HEK293 (cell line): ENCODE measurements at regions not wholly inside any gene's neighbourhood (a gene's known extent, or its start where the extent isn't known, plus 50 kb on each side); places are given as distances from the start of the nearest gene placed in this dataset.

ENCODE experiments used
- CTCF ChIA-PET: fragments of 350-600 bp; formaldehyde crosslinking; extraction: SDS; loops from one replicate; lab custom pipeline; 2021; ENCODE audit warnings: antibody characterized with exemption; lab: Yijun Ruan, JAX
- POLR2A ChIA-PET: fragments of 300-600 bp; formaldehyde crosslinking; extraction: SDS; loops from one replicate; lab custom pipeline; 2020; ENCODE audit warnings: antibody characterized with exemption, inconsistent platforms; lab: Yijun Ruan, JAX
- H3K27ac ChIP-seq: fragments of 200-500 bp; sonication (Bioruptor generic); 2 replicates; pipeline ENCODE4 v1.5.1; 2014; ENCODE audit warnings: low read depth, low read length, control low read depth, inconsistent platforms; ENCODE audit errors: extremely low read depth
- H3K36me3 ChIP-seq, 2 experiments: fragments of 200-500 bp in 1 of 2; sonication (Bioruptor generic) in 1 of 2; 1 replicate in 1 of 2; 2 replicates in 1 of 2; pipeline ENCODE4 v1.5.1; 2014 to 2017; ENCODE audit warnings: inconsistent platforms in 2 of 2, low read length in 2 of 2; ENCODE audit not compliant: control insufficient read depth in 2 of 2, insufficient read depth in 1 of 2
- H3K4me1 ChIP-seq: fragments of 200-500 bp; sonication (Bioruptor generic); 2 replicates; pipeline ENCODE4 v1.5.1; 2014; ENCODE audit warnings: mild to moderate bottlenecking, low read length, inconsistent platforms; ENCODE audit not compliant: control insufficient read depth, insufficient read depth
- H3K4me3 ChIP-seq: 2 replicates; pipeline ENCODE4 v1.5.1; 2011; ENCODE audit warnings: low read depth, mild to moderate bottlenecking, control low read depth, low read length, moderate library complexity
- H3K9me3 ChIP-seq: fragments of 200-500 bp; sonication (Bioruptor generic); 2 replicates; pipeline ENCODE4 v1.5.1; 2014; ENCODE audit warnings: low read depth, low read length, inconsistent platforms; ENCODE audit not compliant: control insufficient read depth, insufficient read depth
- GLIS1 ChIP-seq: fragments of 450-650 bp; formaldehyde crosslinking; IDR thresholded peaks from 2 replicates; pipeline ENCODE4 v1.5.1; 2016; ENCODE audit warnings: missing biosample characterization, missing genetic modification characterization
- IKZF3 ChIP-seq: fragments of 450-650 bp; IDR thresholded peaks from 2 replicates; pipeline ENCODE4 v1.5.0; 2018; ENCODE audit warnings: missing biosample characterization, mild to moderate bottlenecking, missing genetic modification characterization, moderate library complexity
- KLF16 ChIP-seq: fragments of 450-650 bp; formaldehyde crosslinking; IDR thresholded peaks from 2 replicates; pipeline ENCODE4 v1.5.1; 2017; ENCODE audit warnings: missing biosample characterization, missing genetic modification characterization
- KLF7 ChIP-seq: fragments of 450-650 bp; formaldehyde crosslinking; IDR thresholded peaks from 2 replicates; pipeline ENCODE4 v1.5.1; 2016; ENCODE audit warnings: missing biosample characterization, missing genetic modification characterization, borderline replicate concordance
- PRDM6 ChIP-seq: fragments of 450-650 bp; formaldehyde crosslinking; IDR thresholded peaks from 2 replicates; pipeline ENCODE4 v1.5.1; 2017; ENCODE audit warnings: missing biosample characterization, missing genetic modification characterization
- SCRT1 ChIP-seq: fragments of 450-650 bp; formaldehyde crosslinking; IDR thresholded peaks from 2 replicates; pipeline ENCODE4 v1.5.1; 2016; ENCODE audit warnings: missing biosample characterization, missing genetic modification characterization, borderline replicate concordance
- SCRT2 ChIP-seq: fragments of 450-650 bp; formaldehyde crosslinking; IDR thresholded peaks from 2 replicates; pipeline ENCODE4 v1.5.1; 2016; ENCODE audit warnings: missing biosample characterization, missing genetic modification characterization
- SP3 ChIP-seq: fragments of 450-650 bp; formaldehyde crosslinking; IDR thresholded peaks from 2 replicates; pipeline ENCODE4 v1.5.1; 2016; ENCODE audit warnings: missing biosample characterization, missing genetic modification characterization
- TRIM28 ChIP-seq: IDR thresholded peaks from 2 replicates; pipeline ENCODE4 v1.6.1; 2011; ENCODE audit warnings: low read length, control low read depth, borderline replicate concordance
- ZFHX2 ChIP-seq: fragments of 450-650 bp; formaldehyde crosslinking; conservative IDR thresholded peaks from 2 replicates; pipeline ENCODE4 v1.5.1; 2016; ENCODE audit warnings: missing biosample characterization, missing genetic modification characterization
- ZFP69B ChIP-seq: fragments of 450-650 bp; formaldehyde crosslinking; IDR thresholded peaks from 2 replicates; pipeline ENCODE4 v1.5.1; 2016; ENCODE audit warnings: missing biosample characterization, missing genetic modification characterization
- ZNF112 ChIP-seq: fragments of 450-650 bp; formaldehyde crosslinking; IDR thresholded peaks from 2 replicates; pipeline ENCODE4 v1.5.0; 2017; ENCODE audit warnings: missing biosample characterization, missing genetic modification characterization
- ZNF121 ChIP-seq: fragments of 450-650 bp; formaldehyde crosslinking; IDR thresholded peaks from 2 replicates; pipeline ENCODE4 v1.5.1; 2016; ENCODE audit warnings: missing biosample characterization, missing genetic modification characterization
- ZNF133 ChIP-seq: fragments of 450-650 bp; formaldehyde crosslinking; IDR thresholded peaks from 2 replicates; pipeline ENCODE4 v1.5.1; 2016; ENCODE audit warnings: missing biosample characterization, missing genetic modification characterization
- ZNF174 ChIP-seq: fragments of 450-650 bp; formaldehyde crosslinking; IDR thresholded peaks from 2 replicates; pipeline ENCODE4 v1.5.0; 2017; ENCODE audit warnings: missing biosample characterization, mild to moderate bottlenecking, missing genetic modification characterization
- ZNF184 ChIP-seq: fragments of 450-650 bp; IDR thresholded peaks from 2 replicates; pipeline ENCODE4 v1.5.1; 2018; ENCODE audit warnings: missing biosample characterization, mild to moderate bottlenecking, missing genetic modification characterization
- ZNF202 ChIP-seq: fragments of 450-650 bp; formaldehyde crosslinking; IDR thresholded peaks from 2 replicates; pipeline ENCODE4 v1.5.1; 2016; ENCODE audit warnings: missing biosample characterization, missing genetic modification characterization, borderline replicate concordance
- ZNF266 ChIP-seq: fragments of 450-650 bp; formaldehyde crosslinking; IDR thresholded peaks from 2 replicates; pipeline ENCODE4 v1.5.1; 2016; ENCODE audit warnings: missing biosample characterization, missing genetic modification characterization, low read depth
- ZNF404 ChIP-seq: fragments of 450-650 bp; formaldehyde crosslinking; IDR thresholded peaks from 2 replicates; pipeline ENCODE4 v1.5.1; 2017; ENCODE audit warnings: missing biosample characterization, missing genetic modification characterization
- ZNF449 ChIP-seq: fragments of 450-650 bp; formaldehyde crosslinking; IDR thresholded peaks from 2 replicates; pipeline ENCODE4 v1.5.1; 2017; ENCODE audit warnings: missing biosample characterization, mild to moderate bottlenecking, missing genetic modification characterization, moderate library complexity
- ZNF518A ChIP-seq: fragments of 450-650 bp; formaldehyde crosslinking; conservative IDR thresholded peaks from 2 replicates; pipeline ENCODE4 v1.5.1; 2016; ENCODE audit warnings: low read depth, missing biosample characterization, missing genetic modification characterization
- ZNF530 ChIP-seq: fragments of 450-650 bp; formaldehyde crosslinking; IDR thresholded peaks from 2 replicates; pipeline ENCODE4 v1.5.1; 2016; ENCODE audit warnings: low read depth, missing biosample characterization, missing genetic modification characterization
- ZNF549 ChIP-seq: fragments of 450-650 bp; IDR thresholded peaks from 2 replicates; pipeline ENCODE4 v1.5.1; 2018; ENCODE audit warnings: missing biosample characterization, missing genetic modification characterization, mild to moderate bottlenecking, inconsistent platforms, moderate library complexity
- ZNF555 ChIP-seq: fragments of 450-650 bp; formaldehyde crosslinking; conservative IDR thresholded peaks from 2 replicates; pipeline ENCODE4 v1.5.1; 2017; ENCODE audit warnings: missing biosample characterization, mild to moderate bottlenecking, missing genetic modification characterization, inconsistent platforms
- ZNF580 ChIP-seq: fragments of 450-650 bp; formaldehyde crosslinking; IDR thresholded peaks from 2 replicates; pipeline ENCODE4 v1.5.1; 2016; ENCODE audit warnings: missing biosample characterization, missing genetic modification characterization
- ZNF654 ChIP-seq: fragments of 450-650 bp; formaldehyde crosslinking; IDR thresholded peaks from 2 replicates; pipeline ENCODE4 v1.5.1; 2016; ENCODE audit warnings: low read depth, missing biosample characterization, missing genetic modification characterization
- ZNF776 ChIP-seq: fragments of 450-650 bp; formaldehyde crosslinking; IDR thresholded peaks from 2 replicates; pipeline ENCODE4 v1.5.0; 2017; ENCODE audit warnings: missing biosample characterization, missing genetic modification characterization, borderline replicate concordance
- ZSCAN16 ChIP-seq: fragments of 450-650 bp; formaldehyde crosslinking; IDR thresholded peaks from 2 replicates; pipeline ENCODE4 v1.5.1; 2016; ENCODE audit warnings: missing biosample characterization, missing genetic modification characterization
- TF ChIP-seq, protein P1 (sequence below): fragments of 450-650 bp; formaldehyde crosslinking; IDR thresholded peaks from 2 replicates; pipeline ENCODE4 v1.5.1; 2016; ENCODE audit warnings: missing biosample characterization, missing genetic modification characterization

GRCh38 chr4:107216379-107216778 is 180.3 kb upstream of the DKK2 start:
- Histone ChIP-seq H3K4me3 (no peak overlapping the region), H3K36me3 (no peaks in the 10 kb centered on the region)
- CTCF ChIA-PET, result interaction anchor here (0.6 kb wide), 1 partner anchor 34 kb away, joined by 4 read pairs; no protein-coding TSS in a partner anchor
- TF ChIP-seq IKZF3 (no peak), ZNF202 (tag by site-specific recombination) (no peak), ZNF580 (no peak), ZNF174 (tag by site-specific recombination) (no peak), ZNF530 (tag by site-specific recombination) (no peak), SCRT1 (no peak), SCRT2 (tag by site-specific recombination) (no peak), GLIS1 (tag by site-specific recombination) (no peak), ZNF404 (tag by site-specific recombination) (no peak), ZNF133 (tag by site-specific recombination) (no peak), ZNF518A (tag by site-specific recombination) (no peak), ZNF266 (tag by site-specific recombination) (no peak), ZFHX2 (tag by site-specific recombination) (no peak), ZNF121 (no peak), ZNF549 (tag by site-specific recombination) (no peak), ZNF184 (tag by site-specific recombination) (no peak), ZNF654 (tag by site-specific recombination) (no peak), ZSCAN16 (tag by site-specific recombination) (no peak)
- TF ChIP-seq, all 188 proteins: peak for 0
- Histone ChIP-seq H3K9me3 (no peaks in the 10 kb centered on the region), H3K4me1 (no peaks in the 10 kb centered on the region), H3K27ac (no peak overlapping the region)
- POLR2A ChIA-PET, result no interaction called here

DNA sequence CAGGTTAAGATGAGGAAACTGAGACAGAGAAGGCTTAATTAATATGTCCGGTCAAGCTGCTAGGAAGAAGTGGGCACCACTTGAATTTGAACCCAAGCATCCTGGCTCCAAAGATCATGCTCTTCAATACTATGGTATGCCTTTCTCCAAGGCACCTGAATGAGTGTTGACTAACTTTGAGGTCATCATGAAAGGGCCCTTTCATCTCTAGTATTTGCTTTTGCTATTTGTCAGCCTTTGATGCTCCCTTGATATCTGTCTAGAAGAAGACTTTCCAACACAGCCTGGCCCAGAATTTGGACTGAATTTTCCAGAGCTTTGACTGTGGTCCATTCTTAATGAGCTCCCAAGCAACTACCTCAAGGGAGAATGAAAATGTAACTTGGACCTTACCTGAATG is 179.1 kb upstream of the DKK2 start:
- no peaks in the 10 kb centered on the region for H3K9me3 ChIP-seq
- no peak overlapping the region for H3K27ac ChIP-seq
- CTCF ChIA-PET, result no interaction called here
- H3K36me3 ChIP-seq, result no peaks in the 10 kb centered on the region
- H3K4me1 ChIP-seq, result no peaks in the 10 kb centered on the region
- POLR2A ChIA-PET, result no interaction called here
- no peak overlapping the region for H3K4me3 ChIP-seq
- no peak for TF ChIP-seq PRDM6
- TF ChIP-seq, protein P1, sequence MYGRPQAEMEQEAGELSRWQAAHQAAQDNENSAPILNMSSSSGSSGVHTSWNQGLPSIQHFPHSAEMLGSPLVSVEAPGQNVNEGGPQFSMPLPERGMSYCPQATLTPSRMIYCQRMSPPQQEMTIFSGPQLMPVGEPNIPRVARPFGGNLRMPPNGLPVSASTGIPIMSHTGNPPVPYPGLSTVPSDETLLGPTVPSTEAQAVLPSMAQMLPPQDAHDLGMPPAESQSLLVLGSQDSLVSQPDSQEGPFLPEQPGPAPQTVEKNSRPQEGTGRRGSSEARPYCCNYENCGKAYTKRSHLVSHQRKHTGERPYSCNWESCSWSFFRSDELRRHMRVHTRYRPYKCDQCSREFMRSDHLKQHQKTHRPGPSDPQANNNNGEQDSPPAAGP (tag by site-specific recombination), result no peak
- TF ChIP-seq ZNF555 (tag by site-specific recombination), result no peak
- TF ChIP-seq ZNF776, result no peak
- no peak for TF ChIP-seq ZFHX2 (tag by site-specific recombination)
- TF ChIP-seq ZFP69B (tag by site-specific recombination), result no peak
- TF ChIP-seq ZNF449 (tag by site-specific recombination), result no peak
- no peak for TF ChIP-seq KLF7
- TF ChIP-seq SP3 (tag by site-specific recombination), result no peak
- TF ChIP-seq ZNF112 (tag by site-specific recombination), result no peak
- TF ChIP-seq KLF16 (tag by site-specific recombination), result no peak
- TF ChIP-seq TRIM28, result no peak
